Thyroid gland (tissue), 4 donors: ENCODE measurements at regions not wholly inside any gene's neighbourhood (a gene's known extent, or its start where the extent isn't known, plus 50 kb on each side); places are given as distances from the start of the nearest gene placed in this dataset.

Source experiments
- POLR2A ChIP-seq, 2 donors: fragments of 450-650 bp; IDR thresholded peaks; one replicate each; pipeline ENCODE4 v1.6.1; 2017; ENCODE audit warnings: antibody characterized with exemption in 2 of 2, mild to moderate bottlenecking in 2 of 2, moderate library complexity in 1 of 2
- TF ChIP-seq, protein P1 (sequence below), 6 experiments: fragments of 200-600 bp in 3 of 6; fragments of 450-650 bp in 3 of 6; sonication (generic) in 3 of 6; IDR thresholded peaks; one replicate each; pipeline ENCODE4 v1.5.1; 2016 to 2019; ENCODE audit warnings: antibody characterized with exemption in 6 of 6, mild to moderate bottlenecking in 2 of 6, inconsistent platforms in 1 of 6, moderate library complexity in 1 of 6

DNA sequence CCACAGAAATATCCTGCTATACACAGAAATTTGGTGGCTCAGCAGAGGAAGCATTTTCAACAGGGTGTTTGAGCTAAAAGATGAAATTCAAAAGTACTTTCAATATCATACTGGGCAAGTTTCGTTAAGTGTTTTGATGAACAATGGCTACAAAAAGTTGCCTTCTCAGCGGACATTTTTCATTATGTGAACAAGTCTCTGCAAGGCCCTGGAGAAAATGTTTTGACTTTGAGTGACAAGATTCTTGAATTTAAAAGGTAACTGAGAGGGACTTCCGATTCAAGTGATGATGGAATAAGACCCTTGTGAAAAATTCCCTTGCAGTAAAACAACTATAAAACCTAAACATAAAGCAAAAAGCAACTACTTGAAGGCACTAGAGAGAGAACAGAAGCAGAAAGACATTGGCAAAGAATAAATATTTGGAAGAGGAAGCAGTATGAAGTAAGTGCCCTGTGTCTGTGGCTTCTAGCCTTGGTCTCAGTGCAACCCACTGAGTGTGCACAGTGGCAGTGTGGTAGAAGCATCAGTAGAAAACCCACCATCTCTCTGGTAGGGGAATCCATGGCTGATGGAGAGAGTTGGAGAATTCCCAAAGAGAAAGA lies 62.5 kb upstream of the NAMPT start:
- no peak for TF ChIP-seq POLR2A (IDR thresholded peaks at IDR 0.05)
- TF ChIP-seq, protein P1, sequence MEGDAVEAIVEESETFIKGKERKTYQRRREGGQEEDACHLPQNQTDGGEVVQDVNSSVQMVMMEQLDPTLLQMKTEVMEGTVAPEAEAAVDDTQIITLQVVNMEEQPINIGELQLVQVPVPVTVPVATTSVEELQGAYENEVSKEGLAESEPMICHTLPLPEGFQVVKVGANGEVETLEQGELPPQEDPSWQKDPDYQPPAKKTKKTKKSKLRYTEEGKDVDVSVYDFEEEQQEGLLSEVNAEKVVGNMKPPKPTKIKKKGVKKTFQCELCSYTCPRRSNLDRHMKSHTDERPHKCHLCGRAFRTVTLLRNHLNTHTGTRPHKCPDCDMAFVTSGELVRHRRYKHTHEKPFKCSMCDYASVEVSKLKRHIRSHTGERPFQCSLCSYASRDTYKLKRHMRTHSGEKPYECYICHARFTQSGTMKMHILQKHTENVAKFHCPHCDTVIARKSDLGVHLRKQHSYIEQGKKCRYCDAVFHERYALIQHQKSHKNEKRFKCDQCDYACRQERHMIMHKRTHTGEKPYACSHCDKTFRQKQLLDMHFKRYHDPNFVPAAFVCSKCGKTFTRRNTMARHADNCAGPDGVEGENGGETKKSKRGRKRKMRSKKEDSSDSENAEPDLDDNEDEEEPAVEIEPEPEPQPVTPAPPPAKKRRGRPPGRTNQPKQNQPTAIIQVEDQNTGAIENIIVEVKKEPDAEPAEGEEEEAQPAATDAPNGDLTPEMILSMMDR (IDR thresholded peaks at IDR 0.05): no peak
